ENCODE measurements at regions not wholly inside any gene's neighbourhood (a gene's known extent, or its start where the extent isn't known, plus 50 kb on each side); places are given as distances from the start of the nearest gene placed in this dataset.

DNA sequence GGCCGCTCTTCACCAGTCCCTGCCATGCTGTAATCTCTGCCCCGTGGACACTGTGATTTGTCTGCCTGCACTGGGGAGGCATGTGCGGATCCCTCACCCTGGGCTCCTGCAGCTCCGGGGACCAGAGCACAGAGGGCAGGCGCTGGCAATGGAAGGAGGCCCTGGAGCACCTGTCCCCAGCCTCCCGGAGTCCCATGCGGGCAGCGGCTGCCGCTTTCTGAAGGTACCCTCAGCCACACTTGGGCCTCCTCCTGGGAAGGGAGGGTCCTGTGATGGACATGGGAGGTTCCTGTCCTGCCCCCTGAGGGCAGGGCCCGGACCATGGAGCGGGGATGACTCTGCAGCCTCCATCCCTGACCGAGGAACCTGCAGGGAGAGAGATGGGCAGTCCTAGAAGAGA is 297.4 kb upstream of the SFSWAP start:
- no peak overlapping the region for H3K9ac ChIP-seq (replicated peaks in 1 of 4; ENCODE audit: extremely low read depth in 1 of 4, low read depth in 3 of 4, low read length in 3 of 4)
- no peaks in the 10 kb centered on the region for H3K36me3 ChIP-seq (ENCODE audit: control insufficient read depth in 2 of 4, insufficient read depth in 4 of 4, low read length in 3 of 4)
- H2BK12ac ChIP-seq (ENCODE audit: low read depth, low read length): no peak overlapping the region
- H2AFZ ChIP-seq (ENCODE audit: low read length): no peak overlapping the region
- POLR2A ChIA-PET (ENCODE audit: partially characterized antibody): no interaction called here
- H3K27ac ChIP-seq (ENCODE audit: low read depth, low read length): no peak overlapping the region
- no peaks in the 10 kb centered on the region for H3K79me2 ChIP-seq (ENCODE audit: control insufficient read depth in 1 of 2, insufficient read depth in 2 of 2, low read length in 2 of 2)
- H4K91ac ChIP-seq (replicated peaks; ENCODE audit: insufficient read length, low read length): no peak overlapping the region
- H3K9me3 ChIP-seq (ENCODE audit: insufficient read depth in 2 of 2, low read depth in 1 of 2, low read length in 1 of 2): peaks cover 12% of the 10 kb centered on the region in 2 experiments
- no peak overlapping the region for H3K23ac ChIP-seq (ENCODE audit: insufficient read length)
- H4K20me1 ChIP-seq (replicated peaks in 1 of 2; ENCODE audit: control insufficient read depth in 1 of 2, insufficient read depth in 2 of 2, low read length in 2 of 2): peaks cover 0 to 3% of the 10 kb centered on the region in 2 experiments
- H3K23me2 ChIP-seq (ENCODE audit: low read depth, low read length): peaks cover 6% of the 10 kb centered on the region; the same call in 1 of the 2 replicates
- no peak overlapping the region for H3K18ac ChIP-seq (ENCODE audit: extremely low read depth, low read length)
- H2BK5ac ChIP-seq (ENCODE audit: low read depth, low read length): no peak overlapping the region
- FAIRE-seq: no peak
- no peak overlapping the region for H3K4ac ChIP-seq (replicated peaks; ENCODE audit: insufficient read length, low read depth, low read length)
- H3K14ac ChIP-seq (ENCODE audit: insufficient read length): no peak overlapping the region
- H3K79me1 ChIP-seq (ENCODE audit: low read depth, low read length): no peaks in the 10 kb centered on the region
- H3K27me3 ChIP-seq (replicated peaks in 1 of 4; ENCODE audit: control insufficient read depth in 3 of 4, extremely low read depth in 1 of 4, insufficient read depth in 3 of 4, low read length in 3 of 4): no peaks in the 10 kb centered on the region
- H3K4me2 ChIP-seq (ENCODE audit: insufficient read depth in 1 of 2, low read depth in 2 of 2, low read length in 2 of 2): no peak overlapping the region
- 83% methylated on average over 9 of the region's 12 CpGs; no CpG with 5 or more reads in 1 of the 2 experiments for WGBS, 2 experiments (ENCODE audit: extremely low coverage in 1 of 2, insufficient coverage in 1 of 2, insufficient read length in 1 of 2, insufficient replicate concordance in 2 of 2, low coverage in 1 of 2, low lambda C conversion rate in 2 of 2, missing lambda C conversion rate in 1 of 2)
- H3K56ac ChIP-seq (replicated peaks; ENCODE audit: insufficient read length, low read depth, low read length): no peak overlapping the region
- H3K4me3 ChIP-seq (ENCODE audit: extremely low read depth in 1 of 4, insufficient read depth in 2 of 4, low read depth in 3 of 4, low read length in 4 of 4): no peak overlapping the region
- no peak overlapping the region for H2BK20ac ChIP-seq (ENCODE audit: low read length)
- H2AK5ac ChIP-seq (ENCODE audit: low read depth, low read length): no peak overlapping the region
- DNase-seq (ENCODE audit: low read depth in 1 of 2, low spot score in 2 of 2): no peak
- H4K8ac ChIP-seq (ENCODE audit: extremely low read depth, insufficient read depth, low read length): no peak overlapping the region
- H3K4me1 ChIP-seq (replicated peaks in 1 of 4; ENCODE audit: control insufficient read depth in 3 of 4, insufficient read depth in 4 of 4, low read length in 3 of 4): no peaks in the 10 kb centered on the region
- H2BK120ac ChIP-seq (replicated peaks; ENCODE audit: low read depth, low read length): no peak overlapping the region
- no peak overlapping the region for H4K5ac ChIP-seq (ENCODE audit: insufficient read length, low read depth, low read length)
- CTCF ChIA-PET (ENCODE audit: partially characterized antibody): no interaction called here
- no peak overlapping the region for H2BK15ac ChIP-seq (ENCODE audit: low read length)
- TF ChIP-seq SP1 (IDR thresholded peaks at IDR 0.05; ENCODE audit: low read depth, low read length) (no peak), RBBP5 (IDR thresholded peaks at IDR 0.05; ENCODE audit: borderline replicate concordance, low read depth, low read length) (no peak), POLR2AphosphoS5 (IDR thresholded peaks at IDR 0.05; ENCODE audit: low read depth, low read length) (no peak)

All from H1 (cell line).